ENCODE measurements at regions not wholly inside any gene's neighbourhood (a gene's known extent, or its start where the extent isn't known, plus 50 kb on each side); places are given as distances from the start of the nearest gene placed in this dataset.
"Not testable (repeated sequence)": the region's sequence is repeated elsewhere in the genome, so short reads cannot be mapped to it uniquely, and the experiment has no call there.

- Histone ChIP-seq H3K36me3 (ENCODE audit: control insufficient read depth, insufficient read depth, low read length) (no peaks in the 10 kb centered on the region), H3K27ac (ENCODE audit: low read depth, low read length, severe bottlenecking) (no peak overlapping the region), H3K4me3 (ENCODE audit: extremely low read depth, insufficient read depth, low read length, poor library complexity, severe bottlenecking) (no peak overlapping the region), H3K4me1 (ENCODE audit: control insufficient read depth, insufficient read depth, low read length, poor library complexity, severe bottlenecking) (peaks cover 9% of the 10 kb centered on the region), H3K9me3 (ENCODE audit: control insufficient read depth, low read length) (no peaks in the 10 kb centered on the region)
- 88 to 100% methylated on average over 1 of the region's 1 CpG for WGBS, 2 experiments (ENCODE audit: insufficient coverage in 2 of 2)
Measured at GRCh38 chr13:109998037-109998436, 211.7 kb upstream of the IRS2 start.

- not testable (repeated sequence) for H3K9me3 ChIP-seq (ENCODE audit: control insufficient read depth, low read length)
- 97 to 100% methylated on average over 1 to 4 of the region's 5 CpGs for WGBS, 2 experiments (ENCODE audit: insufficient coverage in 2 of 2)
Measured at GRCh38 chr13:109997056-109997595, 210.7 kb upstream of the IRS2 start.

DNA sequence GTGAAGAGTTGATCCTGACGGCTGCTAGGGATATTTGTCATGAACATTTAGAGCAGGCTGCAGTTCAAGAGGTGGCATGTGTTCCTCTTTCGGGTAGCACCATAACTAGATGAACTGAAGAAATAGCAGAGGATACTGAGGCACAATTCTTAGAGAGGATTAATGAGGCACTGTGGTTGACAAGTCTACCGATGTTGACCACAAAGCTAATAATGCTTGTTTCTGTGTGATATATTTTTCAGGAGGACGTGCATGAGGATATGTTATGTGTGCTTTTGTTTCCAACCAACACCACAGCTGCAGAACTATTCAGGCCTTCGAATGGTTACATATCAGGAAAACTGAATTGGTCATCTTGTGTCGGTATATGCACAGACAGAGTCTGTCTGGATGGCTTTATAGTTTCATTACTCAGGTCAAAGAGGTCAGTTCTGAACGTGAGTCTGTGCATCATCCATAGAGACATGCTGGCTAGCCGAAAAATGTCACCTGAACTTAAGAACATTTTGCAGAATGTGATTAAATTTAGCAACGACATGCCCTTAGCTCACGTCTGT, 210.1 kb upstream of the IRS2 start:
- H3K27ac ChIP-seq (ENCODE audit: low read depth, low read length, severe bottlenecking): no peak overlapping the region
- 87 to 92% methylated on average over 9 to 10 of the region's 10 CpGs for WGBS, 2 experiments (ENCODE audit: insufficient coverage in 2 of 2)
- peaks cover 5% of the 10 kb centered on the region for H3K4me1 ChIP-seq (ENCODE audit: control insufficient read depth, insufficient read depth, low read length, poor library complexity, severe bottlenecking)
- H3K4me3 ChIP-seq (ENCODE audit: extremely low read depth, insufficient read depth, low read length, poor library complexity, severe bottlenecking): no peak overlapping the region
- H3K9me3 ChIP-seq (ENCODE audit: control insufficient read depth, low read length): no peaks in the 10 kb centered on the region
- H3K36me3 ChIP-seq (ENCODE audit: control insufficient read depth, insufficient read depth, low read length): no peaks in the 10 kb centered on the region

More at GRCh38 chr13:109997056-109997595, 210.7 kb upstream of the IRS2 start:
- not testable (repeated sequence) for H3K27ac ChIP-seq (ENCODE audit: low read depth, low read length, severe bottlenecking); H3K4me3 ChIP-seq (ENCODE audit: extremely low read depth, insufficient read depth, low read length, poor library complexity, severe bottlenecking); H3K36me3 ChIP-seq (ENCODE audit: control insufficient read depth, insufficient read depth, low read length); H3K4me1 ChIP-seq (ENCODE audit: control insufficient read depth, insufficient read depth, low read length, poor library complexity, severe bottlenecking)

DNA sequence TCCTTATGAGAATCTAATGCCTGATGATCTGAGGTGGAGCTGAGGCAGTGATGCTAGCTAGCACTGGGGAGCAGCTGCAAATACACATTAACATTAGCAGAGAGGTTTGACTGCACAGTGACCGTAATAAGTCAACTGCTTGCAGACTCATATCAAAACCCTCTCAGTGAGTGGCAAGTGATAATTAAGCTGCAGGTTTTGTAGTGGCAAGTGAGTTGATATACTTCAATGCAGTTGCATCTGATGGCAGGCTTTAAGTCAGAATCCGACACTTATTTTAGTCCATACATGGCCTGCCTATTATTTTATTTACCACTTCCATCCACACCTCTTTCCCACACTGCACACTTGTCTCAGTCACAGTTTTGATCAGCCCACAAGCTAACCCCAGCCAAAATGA, 209.2 kb upstream of the IRS2 start:
- Histone ChIP-seq H3K4me3 (ENCODE audit: extremely low read depth, insufficient read depth, low read length, poor library complexity, severe bottlenecking) (no peak overlapping the region), H3K36me3 (ENCODE audit: control insufficient read depth, insufficient read depth, low read length) (no peaks in the 10 kb centered on the region), H3K4me1 (ENCODE audit: control insufficient read depth, insufficient read depth, low read length, poor library complexity, severe bottlenecking) (peaks cover 5% of the 10 kb centered on the region), H3K9me3 (ENCODE audit: control insufficient read depth, low read length) (no peaks in the 10 kb centered on the region), H3K27ac (ENCODE audit: low read depth, low read length, severe bottlenecking) (no peak overlapping the region)
- WGBS, 2 experiments (ENCODE audit: insufficient coverage in 2 of 2): 100% methylated on average over 1 of the region's 2 CpGs

DNA sequence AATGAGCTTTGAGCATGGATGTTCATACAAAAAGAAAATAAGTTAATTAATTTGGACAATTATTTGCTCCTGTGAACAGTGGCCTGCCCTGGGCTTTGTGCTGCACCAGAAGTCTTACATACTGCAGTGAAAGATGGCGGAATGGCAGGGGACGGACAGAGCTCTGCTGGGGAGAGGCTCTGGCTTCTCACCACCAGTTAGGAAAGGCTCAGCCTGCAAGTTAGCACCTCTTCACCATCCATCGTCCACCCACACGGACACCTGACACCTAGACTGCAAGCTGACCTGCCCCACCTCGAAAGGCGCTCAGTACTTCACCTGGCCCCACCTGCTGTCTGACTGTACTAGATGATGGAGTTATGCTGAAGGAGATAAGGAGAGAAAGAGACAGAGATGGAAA, 203.9 kb upstream of the IRS2 start:
- 95 to 100% methylated on average over 3 to 4 of the region's 6 CpGs for WGBS, 2 experiments (ENCODE audit: insufficient coverage in 2 of 2)
- H3K9me3 ChIP-seq (ENCODE audit: control insufficient read depth, low read length): no peaks in the 10 kb centered on the region
- H3K36me3 ChIP-seq (ENCODE audit: control insufficient read depth, insufficient read depth, low read length): no peaks in the 10 kb centered on the region
- no peak overlapping the region for H3K27ac ChIP-seq (ENCODE audit: low read depth, low read length, severe bottlenecking)
- no peaks in the 10 kb centered on the region for H3K4me1 ChIP-seq (ENCODE audit: control insufficient read depth, insufficient read depth, low read length, poor library complexity, severe bottlenecking)
- H3K4me3 ChIP-seq (ENCODE audit: extremely low read depth, insufficient read depth, low read length, poor library complexity, severe bottlenecking): no peak overlapping the region

DNA sequence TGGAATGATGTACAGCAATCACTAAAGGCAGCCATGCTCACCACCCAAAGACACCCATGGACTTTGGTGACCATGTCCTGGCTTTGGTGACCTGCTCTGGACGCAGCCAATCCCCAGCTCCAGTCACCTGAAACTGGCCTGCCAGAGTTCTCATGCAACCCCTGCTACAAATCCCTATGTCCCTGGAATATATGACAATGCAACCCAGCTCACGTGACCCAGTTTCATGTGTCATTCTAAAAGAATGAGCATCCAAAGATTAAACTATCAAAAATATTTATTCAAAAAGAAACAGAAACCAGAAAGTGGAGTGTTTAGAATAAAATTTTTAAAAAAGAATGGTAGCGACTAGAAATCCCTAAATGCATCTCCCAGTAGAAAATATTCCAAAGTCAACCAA, 203.3 kb upstream of the IRS2 start:
- no peaks in the 10 kb centered on the region for H3K36me3 ChIP-seq (ENCODE audit: control insufficient read depth, insufficient read depth, low read length)
- no peak overlapping the region for H3K27ac ChIP-seq (ENCODE audit: low read depth, low read length, severe bottlenecking)
- H3K4me1 ChIP-seq (ENCODE audit: control insufficient read depth, insufficient read depth, low read length, poor library complexity, severe bottlenecking): no peaks in the 10 kb centered on the region
- H3K4me3 ChIP-seq (ENCODE audit: extremely low read depth, insufficient read depth, low read length, poor library complexity, severe bottlenecking): no peak overlapping the region
- 100% methylated on average over 1 of the region's 3 CpGs for WGBS, 2 experiments (ENCODE audit: insufficient coverage in 2 of 2)
- H3K9me3 ChIP-seq (ENCODE audit: control insufficient read depth, low read length): no peaks in the 10 kb centered on the region

DNA sequence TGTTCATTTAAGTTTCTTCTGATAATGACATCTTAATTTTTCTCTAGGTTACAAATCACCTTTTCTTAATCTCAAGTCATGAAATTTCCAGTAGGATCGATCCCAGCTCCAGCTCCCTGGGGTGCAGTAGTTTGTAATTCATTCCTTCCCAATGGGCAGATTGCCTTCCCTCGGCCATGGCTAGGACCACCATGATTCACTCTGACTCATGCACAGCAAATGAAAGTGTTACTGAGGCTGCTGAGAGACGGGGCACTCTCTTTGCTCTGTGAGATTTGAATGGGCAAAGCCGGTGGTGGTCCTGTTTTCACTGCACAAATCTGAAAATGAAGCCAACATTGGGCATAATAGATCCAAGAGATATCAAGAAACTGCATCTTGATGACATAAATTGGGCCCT, 202.8 kb upstream of the IRS2 start:
- no peaks in the 10 kb centered on the region for H3K9me3 ChIP-seq (ENCODE audit: control insufficient read depth, low read length)
- no peaks in the 10 kb centered on the region for H3K36me3 ChIP-seq (ENCODE audit: control insufficient read depth, insufficient read depth, low read length)
- 74 to 79% methylated on average over 4 of the region's 4 CpGs for WGBS, 2 experiments (ENCODE audit: insufficient coverage in 2 of 2)
- H3K4me3 ChIP-seq (ENCODE audit: extremely low read depth, insufficient read depth, low read length, poor library complexity, severe bottlenecking): no peak overlapping the region
- H3K27ac ChIP-seq (ENCODE audit: low read depth, low read length, severe bottlenecking): no peak overlapping the region
- H3K4me1 ChIP-seq (ENCODE audit: control insufficient read depth, insufficient read depth, low read length, poor library complexity, severe bottlenecking): no peaks in the 10 kb centered on the region

- no peak overlapping the region for H3K27ac ChIP-seq (ENCODE audit: low read depth, low read length, severe bottlenecking)
- 100% methylated on average over 1 of the region's 1 CpG for WGBS, 2 experiments (ENCODE audit: insufficient coverage in 2 of 2)
- H3K9me3 ChIP-seq (ENCODE audit: control insufficient read depth, low read length): no peaks in the 10 kb centered on the region
- H3K36me3 ChIP-seq (ENCODE audit: control insufficient read depth, insufficient read depth, low read length): no peaks in the 10 kb centered on the region
- H3K4me3 ChIP-seq (ENCODE audit: extremely low read depth, insufficient read depth, low read length, poor library complexity, severe bottlenecking): no peak overlapping the region
- no peaks in the 10 kb centered on the region for H3K4me1 ChIP-seq (ENCODE audit: control insufficient read depth, insufficient read depth, low read length, poor library complexity, severe bottlenecking)
Measured at GRCh38 chr13:109986851-109987250, 200.5 kb upstream of the IRS2 start.

- Histone ChIP-seq H3K27ac (ENCODE audit: low read depth, low read length, severe bottlenecking) (no peak overlapping the region), H3K4me3 (ENCODE audit: extremely low read depth, insufficient read depth, low read length, poor library complexity, severe bottlenecking) (no peak overlapping the region), H3K4me1 (ENCODE audit: control insufficient read depth, insufficient read depth, low read length, poor library complexity, severe bottlenecking) (no peaks in the 10 kb centered on the region), H3K9me3 (ENCODE audit: control insufficient read depth, low read length) (no peaks in the 10 kb centered on the region), H3K36me3 (ENCODE audit: control insufficient read depth, insufficient read depth, low read length) (no peaks in the 10 kb centered on the region)
- WGBS, 2 experiments (ENCODE audit: insufficient coverage in 2 of 2): 95% methylated on average over 4 of the region's 6 CpGs; no CpG with 5 or more reads in 1 of the 2 experiments
Measured at GRCh38 chr13:109985871-109986450, 199.6 kb upstream of the IRS2 start.

GRCh38 chr13:109983447-109983846, 197.1 kb upstream of the IRS2 start:
- Histone ChIP-seq H3K27ac (ENCODE audit: low read depth, low read length, severe bottlenecking) (no peak overlapping the region), H3K9me3 (ENCODE audit: control insufficient read depth, low read length) (no peaks in the 10 kb centered on the region), H3K4me3 (ENCODE audit: extremely low read depth, insufficient read depth, low read length, poor library complexity, severe bottlenecking) (no peak overlapping the region), H3K4me1 (ENCODE audit: control insufficient read depth, insufficient read depth, low read length, poor library complexity, severe bottlenecking) (no peaks in the 10 kb centered on the region), H3K36me3 (ENCODE audit: control insufficient read depth, insufficient read depth, low read length) (no peaks in the 10 kb centered on the region)
- 94 to 98% methylated on average over 3 to 4 of the region's 7 CpGs for WGBS, 2 experiments (ENCODE audit: insufficient coverage in 2 of 2)

- Histone ChIP-seq H3K4me1 (ENCODE audit: control insufficient read depth, insufficient read depth, low read length, poor library complexity, severe bottlenecking) (no peaks in the 10 kb centered on the region), H3K36me3 (ENCODE audit: control insufficient read depth, insufficient read depth, low read length) (no peaks in the 10 kb centered on the region), H3K27ac (ENCODE audit: low read depth, low read length, severe bottlenecking) (no peak overlapping the region), H3K4me3 (ENCODE audit: extremely low read depth, insufficient read depth, low read length, poor library complexity, severe bottlenecking) (no peak overlapping the region), H3K9me3 (ENCODE audit: control insufficient read depth, low read length) (no peaks in the 10 kb centered on the region)
- WGBS, 2 experiments (ENCODE audit: insufficient coverage in 2 of 2): 86 to 93% methylated on average over 1 to 3 of the region's 4 CpGs
Measured at GRCh38 chr13:109981000-109981399, 194.6 kb upstream of the IRS2 start.

Measured in mesodermal cell (in vitro differentiated cells).